GM12864 (cell line): ENCODE measurements at regions not wholly inside any gene's neighbourhood (a gene's known extent, or its start where the extent isn't known, plus 50 kb on each side); places are given as distances from the start of the nearest gene placed in this dataset.
"Not testable (repeated sequence)": the region's sequence is repeated elsewhere in the genome, so short reads cannot be mapped to it uniquely, and the experiment has no call there.

Experiments
- DNase-seq: peaks from one replicate; pipeline ENCODE4 v3.0.0-alpha.2; 2011; ENCODE audit warnings: low read depth
- H3K4me3 ChIP-seq: 2 replicates; pipeline ENCODE4 v1.5.1; 2011; ENCODE audit warnings: mild to moderate bottlenecking, low read depth, low read length, control low read depth
- TF ChIP-seq, protein P1 (sequence below): IDR thresholded peaks from 2 replicates; pipeline ENCODE4 v1.5.1; 2011; ENCODE audit warnings: low read depth, mild to moderate bottlenecking, moderate library complexity, low read length, control low read depth, inconsistent platforms; ENCODE audit errors: missing control alignments

DNA sequence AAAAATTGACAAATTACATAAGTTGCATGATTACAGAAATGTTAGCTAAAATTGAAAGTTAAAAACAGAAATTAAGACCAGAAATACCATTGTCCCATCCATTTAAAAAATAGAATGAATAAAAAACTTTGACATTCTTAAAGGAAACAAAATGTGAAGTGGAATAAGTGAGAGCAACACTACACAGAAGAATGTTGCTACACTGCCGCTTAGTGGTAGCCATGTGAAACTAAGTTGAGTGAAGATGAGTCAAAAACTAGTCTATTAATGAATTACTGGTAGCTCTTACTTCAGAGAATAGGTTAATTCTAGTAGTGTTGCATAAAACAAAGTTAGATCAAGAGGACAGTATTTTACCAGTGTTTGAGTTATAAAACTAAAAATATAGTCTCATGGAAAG, 571.0 kb upstream of the KLHL4 start:
- TF ChIP-seq, protein P1, sequence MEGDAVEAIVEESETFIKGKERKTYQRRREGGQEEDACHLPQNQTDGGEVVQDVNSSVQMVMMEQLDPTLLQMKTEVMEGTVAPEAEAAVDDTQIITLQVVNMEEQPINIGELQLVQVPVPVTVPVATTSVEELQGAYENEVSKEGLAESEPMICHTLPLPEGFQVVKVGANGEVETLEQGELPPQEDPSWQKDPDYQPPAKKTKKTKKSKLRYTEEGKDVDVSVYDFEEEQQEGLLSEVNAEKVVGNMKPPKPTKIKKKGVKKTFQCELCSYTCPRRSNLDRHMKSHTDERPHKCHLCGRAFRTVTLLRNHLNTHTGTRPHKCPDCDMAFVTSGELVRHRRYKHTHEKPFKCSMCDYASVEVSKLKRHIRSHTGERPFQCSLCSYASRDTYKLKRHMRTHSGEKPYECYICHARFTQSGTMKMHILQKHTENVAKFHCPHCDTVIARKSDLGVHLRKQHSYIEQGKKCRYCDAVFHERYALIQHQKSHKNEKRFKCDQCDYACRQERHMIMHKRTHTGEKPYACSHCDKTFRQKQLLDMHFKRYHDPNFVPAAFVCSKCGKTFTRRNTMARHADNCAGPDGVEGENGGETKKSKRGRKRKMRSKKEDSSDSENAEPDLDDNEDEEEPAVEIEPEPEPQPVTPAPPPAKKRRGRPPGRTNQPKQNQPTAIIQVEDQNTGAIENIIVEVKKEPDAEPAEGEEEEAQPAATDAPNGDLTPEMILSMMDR: peak; percentile 45
- no peak overlapping the region for H3K4me3 ChIP-seq
- no peak for DNase-seq

DNA sequence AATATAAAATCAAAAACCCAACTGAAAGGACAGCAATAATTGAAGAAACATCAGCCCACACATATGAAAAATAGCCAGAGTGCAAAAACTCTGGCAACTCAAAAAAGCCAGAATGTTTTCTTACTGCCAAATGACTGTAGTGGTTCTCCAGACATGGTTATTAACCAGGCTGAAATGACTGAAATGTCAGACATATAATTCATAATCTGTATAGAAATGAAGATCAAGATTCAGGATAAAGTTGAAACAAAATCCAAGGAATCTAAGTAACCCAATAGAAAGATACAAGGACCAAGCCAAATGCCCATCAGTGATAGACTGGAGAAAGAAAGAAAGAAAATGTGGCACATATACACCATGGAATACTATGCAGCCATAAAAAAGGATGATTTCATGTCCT, 553.3 kb upstream of the KLHL4 start:
- no peak overlapping the region for H3K4me3 ChIP-seq
- DNase-seq: no peak
- TF ChIP-seq, protein P1: no peak

DNA sequence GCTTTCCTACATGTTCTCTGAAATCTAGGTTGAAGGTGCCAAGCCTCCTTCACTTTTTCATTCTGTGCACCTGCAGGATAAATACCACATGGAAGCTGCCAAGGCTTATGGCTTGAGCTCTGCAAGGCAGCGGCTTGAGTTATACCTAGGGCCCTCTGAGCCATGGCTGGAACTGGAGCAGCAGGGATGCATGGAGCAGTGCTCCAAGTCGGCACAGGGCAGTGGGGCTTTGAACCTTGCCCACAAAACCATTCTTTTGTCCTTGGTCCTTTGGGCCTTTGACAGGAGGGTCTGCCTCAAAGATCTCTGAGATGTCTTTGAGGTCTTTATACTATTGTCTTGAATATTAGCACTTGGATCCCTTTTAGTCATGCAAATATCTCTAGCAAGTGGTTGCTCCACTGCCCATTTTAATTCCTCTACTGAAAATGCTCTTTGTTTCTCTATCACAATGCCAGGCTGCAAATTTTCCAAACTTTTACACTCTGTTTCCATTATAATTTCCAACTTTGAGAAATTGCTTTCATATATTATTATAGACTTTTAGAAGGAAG, 536.2 kb upstream of the KLHL4 start:
- DNase-seq: no peak
- H3K4me3 ChIP-seq: no peak overlapping the region
- TF ChIP-seq, protein P1: no peak

DNA sequence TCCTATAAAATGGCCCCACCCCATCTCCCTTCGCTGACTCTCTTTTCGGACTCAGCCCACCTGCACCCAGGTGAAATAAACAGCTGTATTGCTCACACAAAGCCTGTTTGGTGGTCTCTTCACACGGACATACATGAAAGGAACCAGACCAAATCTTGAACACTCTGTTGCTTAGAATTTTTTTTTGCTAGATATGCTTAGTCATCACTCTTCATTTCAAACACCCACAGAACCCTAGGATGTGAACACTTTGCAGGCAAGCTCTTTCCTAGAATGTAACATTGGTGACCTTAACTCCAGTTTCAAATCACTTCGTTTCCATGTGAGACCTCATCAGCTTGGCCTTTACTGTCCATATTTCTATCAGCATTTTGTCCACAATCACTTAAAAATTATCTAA, 530.3 kb upstream of the KLHL4 start:
- not testable (repeated sequence) for DNase-seq, H3K4me3 ChIP-seq

DNA sequence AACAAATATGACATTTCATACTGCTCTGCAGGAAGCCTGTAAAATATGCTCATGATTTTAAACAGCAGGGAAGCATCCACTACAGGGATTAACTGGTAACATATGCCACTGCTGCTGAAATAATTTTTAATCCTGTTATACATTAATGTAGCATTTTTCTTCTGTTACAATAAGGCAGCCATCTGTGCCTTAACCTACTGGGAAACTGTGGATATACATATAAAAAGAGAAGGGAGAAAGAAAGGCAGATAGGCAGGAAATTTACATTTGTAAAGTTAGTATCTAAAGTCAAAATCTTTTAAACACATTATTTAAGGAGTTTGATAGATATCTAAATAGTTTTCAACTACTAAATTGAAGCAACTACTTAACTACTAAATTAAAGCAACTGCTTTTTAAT, 514.6 kb upstream of the KLHL4 start:
- no peak overlapping the region for H3K4me3 ChIP-seq
- DNase-seq: no peak

DNA sequence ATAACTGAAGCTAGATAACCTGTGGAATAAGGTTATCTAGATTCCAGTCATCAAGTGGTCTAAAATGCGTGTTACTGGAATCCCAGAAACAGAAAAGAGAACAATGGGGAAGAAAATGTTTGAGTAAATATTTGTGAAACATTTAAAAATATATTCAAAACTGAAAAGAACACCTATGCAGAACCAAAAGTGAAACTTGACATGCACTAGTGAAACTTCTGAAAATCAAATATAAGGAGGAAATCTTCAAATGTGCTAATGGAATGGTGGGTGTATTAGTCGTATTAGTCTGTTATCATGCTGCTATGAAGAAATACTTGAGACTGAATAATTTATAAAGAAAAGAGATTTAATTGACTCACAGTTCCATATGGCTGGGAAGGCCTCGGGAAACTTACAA, 512.4 kb upstream of the KLHL4 start:
- no peak for DNase-seq
- TF ChIP-seq, protein P1: no peak

More for the DNA sequence above, 514.6 kb upstream of the KLHL4 start:
- TF ChIP-seq, protein P1: no peak

DNA sequence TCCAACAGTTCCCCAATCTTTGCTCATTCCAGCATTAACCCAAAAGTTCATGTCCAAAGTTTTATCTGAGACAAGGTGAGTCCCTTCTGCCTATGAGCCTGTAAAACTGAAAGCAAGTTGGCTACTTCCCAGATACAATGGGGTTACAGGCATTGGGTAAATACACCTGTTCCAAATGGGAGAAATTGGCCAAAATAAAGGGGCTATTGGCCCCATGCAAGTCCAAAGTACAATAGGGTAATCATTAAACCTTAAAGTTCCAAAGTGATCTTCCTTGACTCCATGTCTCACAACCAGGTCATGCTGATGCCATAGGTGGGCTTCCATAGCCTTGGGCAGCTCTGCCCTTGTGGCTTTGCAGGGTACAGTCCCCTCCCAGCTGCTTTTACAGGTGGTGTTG, 511.7 kb upstream of the KLHL4 start:
- no peak overlapping the region for H3K4me3 ChIP-seq
- TF ChIP-seq, protein P1: no peak
- DNase-seq: no peak

More for the DNA sequence above, 512.4 kb upstream of the KLHL4 start:
- no peak overlapping the region for H3K4me3 ChIP-seq
